ENCODE measurements at regions not wholly inside any gene's neighbourhood (a gene's known extent, or its start where the extent isn't known, plus 50 kb on each side); places are given as distances from the start of the nearest gene placed in this dataset.

GRCh38 chr4:130468340-130468739 is 1372.4 kb downstream of the C4orf33 start:
- CTCF ChIA-PET, result interaction anchor here (0.6 to 1.7 kb wide), 2 partner anchors 10 to 648 kb away, joined by 3 to 4 read pairs; no protein-coding TSS in a partner anchor
- DNase-seq (no peak), ATAC-seq (ENCODE audit: low read depth) (no peak)
- Histone ChIP-seq H3K56ac (ENCODE audit: extremely low read depth, insufficient read depth, low read length) (no peak overlapping the region), H3K79me1 (ENCODE audit: low read depth in 1 of 2, low read length in 2 of 2) (no peaks in the 10 kb centered on the region), H4K5ac (ENCODE audit: low read depth, low read length) (no peak overlapping the region), H3K4me2 (ENCODE audit: low read depth, low read length) (no peak overlapping the region), H3K4me3 (ENCODE audit: insufficient read depth, low read depth, low read length) (no peak overlapping the region), H3K9ac (ENCODE audit: low read depth, low read length) (no peak overlapping the region), H3K23ac (ENCODE audit: low read depth, low read length) (no peak overlapping the region), H3K27ac (ENCODE audit: insufficient read depth, low read length) (no peak overlapping the region), H4K20me1 (ENCODE audit: insufficient read depth, low read length) (no peaks in the 10 kb centered on the region), H2AK5ac (ENCODE audit: low read depth, low read length) (no peak overlapping the region), H2BK15ac (ENCODE audit: low read depth, low read length) (no peak overlapping the region), H2AK9ac (replicated peaks; ENCODE audit: low read depth, low read length, poor library complexity) (no peak overlapping the region), H3K36me3 (ENCODE audit: control insufficient read depth, insufficient read depth, low read length) (no peaks in the 10 kb centered on the region), H3K4ac (ENCODE audit: low read depth, low read length) (no peak overlapping the region), H2BK20ac (ENCODE audit: low read depth, low read length) (no peak overlapping the region), H3K9me1 (ENCODE audit: insufficient read depth, low read length) (no peaks in the 10 kb centered on the region), H2BK5ac (ENCODE audit: low read depth, low read length, poor library complexity, severe bottlenecking) (no peak overlapping the region), H2BK120ac (ENCODE audit: low read depth, low read length) (no peak overlapping the region), H3K14ac (replicated peaks; ENCODE audit: low read depth, low read length) (no peak overlapping the region), H2AFZ (replicated peaks; ENCODE audit: low read length, poor library complexity) (no peak overlapping the region), H3K4me1 (ENCODE audit: control insufficient read depth, insufficient read depth, low read length) (no peaks in the 10 kb centered on the region; the same call in 1 of the 2 replicates), H4K91ac (ENCODE audit: insufficient read depth, low read depth, low read length) (no peak overlapping the region), H3K18ac (ENCODE audit: low read depth, low read length) (no peak overlapping the region), H3K9me3 (ENCODE audit: control insufficient read depth, insufficient read depth, low read length) (no peaks in the 10 kb centered on the region), H4K8ac (ENCODE audit: low read depth in 2 of 2, low read length in 2 of 2) (no peak overlapping the region), H3K27me3 (ENCODE audit: control insufficient read depth, insufficient read depth, low read length) (no peaks in the 10 kb centered on the region)
- in situ Hi-C loops (cut with MboI; ENCODE audit: low sequenced_read_pairs) (no loop called here), dilution Hi-C loops (cut with HindIII; ENCODE audit: low sequenced_read_pairs, unreplicated experiment) (no loop called here), intact Hi-C loops (cut with micrococcal nuclease) (no loop called here)
- BruUV-seq (replicated peaks), result no TSS peak
- TF ChIP-seq RAD21 (IDR thresholded peaks at IDR 0.05; ENCODE audit: low read length) (no peak), CHD1 (IDR thresholded peaks at IDR 0.05; ENCODE audit: low read depth, low read length) (no peak), RCOR1 (IDR thresholded peaks at IDR 0.05; ENCODE audit: insufficient replicate concordance, low read length) (no peak)
- WGBS, 2 experiments (ENCODE audit: extremely low coverage in 2 of 2, insufficient read length in 1 of 2), result no CpG with 5 or more reads among the region's 2 CpGs
- POLR2A ChIA-PET (ENCODE audit: unreplicated experiment), result no interaction called here

Data from IMR-90 (cell line).